ENCODE measurements at regions not wholly inside any gene's neighbourhood (a gene's known extent, or its start where the extent isn't known, plus 50 kb on each side); places are given as distances from the start of the nearest gene placed in this dataset.

DNA sequence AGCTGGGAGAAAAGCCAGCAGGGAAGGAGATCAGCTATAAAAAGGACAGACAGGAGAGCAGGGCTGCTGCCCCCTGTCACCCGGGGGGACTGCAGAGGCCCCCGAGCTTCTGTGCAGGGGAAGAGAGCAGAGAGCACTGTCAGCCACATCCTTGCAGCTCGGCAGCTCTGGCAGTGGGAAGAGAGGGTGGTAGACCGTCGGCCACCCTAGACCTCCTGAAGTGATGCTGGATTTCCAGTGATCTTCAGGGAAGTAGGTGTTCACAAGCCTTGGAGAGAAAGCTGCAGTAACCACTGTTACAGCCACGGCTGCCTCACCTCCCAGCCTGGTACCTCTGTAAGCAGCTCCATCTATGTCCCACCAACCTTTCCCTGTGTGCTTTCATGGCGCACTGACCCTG lies 134.9 kb downstream of the TFCP2L1 start:
- no peak for DNase-seq
- no peaks in the 10 kb centered on the region for H3K36me3 ChIP-seq (ENCODE audit: control insufficient read depth in 1 of 2, insufficient read depth in 2 of 2, low read depth in 1 of 2, low read length in 2 of 2)
- WGBS, result 76% methylated on average over 7 of the region's 7 CpGs

DNA sequence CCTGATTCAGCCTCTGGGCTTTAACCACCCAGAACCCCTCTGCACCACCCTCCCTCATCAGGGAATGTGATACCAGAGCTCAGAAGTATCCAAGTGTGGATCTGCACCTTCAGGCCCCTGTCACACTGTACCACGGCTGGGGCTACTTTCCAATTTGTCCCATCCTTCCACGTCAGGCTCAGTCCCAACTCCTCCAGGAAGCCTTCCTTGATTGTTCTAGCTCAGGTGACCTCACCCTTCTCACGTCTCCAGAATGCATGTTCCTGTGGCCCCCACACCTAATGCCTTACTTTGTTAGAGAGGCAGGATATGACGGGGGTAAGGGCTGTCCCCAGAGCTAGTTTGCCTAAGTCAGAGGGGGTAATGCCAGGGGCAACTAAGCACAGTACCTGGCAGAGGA lies 134.3 kb downstream of the TFCP2L1 start:
- Histone ChIP-seq H3K9ac (ENCODE audit: low read length) (no peak overlapping the region), H3K18ac (ENCODE audit: low read depth in 1 of 2, low read length in 2 of 2) (no peak overlapping the region), H3K36me3 (ENCODE audit: control insufficient read depth in 1 of 2, insufficient read depth in 2 of 2, low read depth in 1 of 2, low read length in 2 of 2) (no peaks in the 10 kb centered on the region), H3K4ac (ENCODE audit: low read depth in 1 of 2, low read length in 2 of 2) (no peak overlapping the region), H3K14ac (ENCODE audit: low read length in 2 of 2) (no peak overlapping the region), H4K91ac (ENCODE audit: low read length) (no peak overlapping the region), H2AFZ (ENCODE audit: low read depth, low read length) (no peak overlapping the region), H2AK5ac (ENCODE audit: low read length, severe bottlenecking) (no peak overlapping the region), H3K27me3 (ENCODE audit: control insufficient read depth in 1 of 2, insufficient read depth in 1 of 2, low read length in 2 of 2) (peaks cover 33 to 39% of the 10 kb centered on the region in 2 experiments), H3K4me1 (ENCODE audit: control insufficient read depth, insufficient read depth, low read depth, low read length) (no peaks in the 10 kb centered on the region), H3K9me3 (ENCODE audit: control insufficient read depth, low read length) (no peaks in the 10 kb centered on the region), H4K8ac (ENCODE audit: low read length) (no peak overlapping the region), H3K4me3 (ENCODE audit: insufficient read depth in 1 of 2, low read depth in 1 of 2, low read length in 2 of 2) (no peak overlapping the region), H2BK12ac (ENCODE audit: low read length in 2 of 2) (no peak overlapping the region), H2BK15ac (ENCODE audit: low read depth, poor library complexity, severe bottlenecking) (no peak overlapping the region), H2BK120ac (ENCODE audit: low read depth, low read length) (no peak overlapping the region), H3K27ac (ENCODE audit: low read length, poor library complexity, severe bottlenecking) (no peak overlapping the region), H3K4me2 (ENCODE audit: low read length, poor library complexity, severe bottlenecking) (no peak overlapping the region), H3K23ac (ENCODE audit: low read length in 2 of 2) (no peak overlapping the region), H3K79me1 (replicated peaks; ENCODE audit: low read length, poor library complexity, severe bottlenecking) (no peaks in the 10 kb centered on the region), H2BK5ac (ENCODE audit: low read depth, low read length, poor library complexity, severe bottlenecking) (no peak overlapping the region)
- 87% methylated on average over 3 of the region's 4 CpGs for WGBS
- DNase-seq, result no peak

More for the DNA sequence above, 134.9 kb downstream of the TFCP2L1 start:
- H3K79me1 ChIP-seq (replicated peaks; ENCODE audit: low read length, poor library complexity, severe bottlenecking), result no peaks in the 10 kb centered on the region
- H2BK5ac ChIP-seq (ENCODE audit: low read depth, low read length, poor library complexity, severe bottlenecking), result no peak overlapping the region
- H3K9me3 ChIP-seq (ENCODE audit: control insufficient read depth, low read length), result no peaks in the 10 kb centered on the region
- H2AK5ac ChIP-seq (ENCODE audit: low read length, severe bottlenecking), result no peak overlapping the region
- no peak overlapping the region for H3K23ac ChIP-seq (ENCODE audit: low read length in 2 of 2)
- H2AFZ ChIP-seq (ENCODE audit: low read depth, low read length), result no peak overlapping the region
- H3K4me2 ChIP-seq (ENCODE audit: low read length, poor library complexity, severe bottlenecking), result no peak overlapping the region
- H3K18ac ChIP-seq (ENCODE audit: low read depth in 1 of 2, low read length in 2 of 2), result no peak overlapping the region
- H2BK12ac ChIP-seq (ENCODE audit: low read length in 2 of 2), result no peak overlapping the region
- H3K14ac ChIP-seq (ENCODE audit: low read length in 2 of 2), result no peak overlapping the region
- H3K27ac ChIP-seq (ENCODE audit: low read length, poor library complexity, severe bottlenecking), result no peak overlapping the region
- H3K27me3 ChIP-seq (ENCODE audit: control insufficient read depth in 1 of 2, insufficient read depth in 1 of 2, low read length in 2 of 2), result peaks cover 33 to 39% of the 10 kb centered on the region in 2 experiments
- no peak overlapping the region for H2BK15ac ChIP-seq (ENCODE audit: low read depth, poor library complexity, severe bottlenecking)
- no peak overlapping the region for H4K91ac ChIP-seq (ENCODE audit: low read length)
- H3K4ac ChIP-seq (ENCODE audit: low read depth in 1 of 2, low read length in 2 of 2), result no peak overlapping the region
- H2BK120ac ChIP-seq (ENCODE audit: low read depth, low read length), result no peak overlapping the region
- H3K4me1 ChIP-seq (ENCODE audit: control insufficient read depth, insufficient read depth, low read depth, low read length), result no peaks in the 10 kb centered on the region
- no peak overlapping the region for H3K4me3 ChIP-seq (ENCODE audit: insufficient read depth in 1 of 2, low read depth in 1 of 2, low read length in 2 of 2)
- no peak overlapping the region for H4K8ac ChIP-seq (ENCODE audit: low read length)
- no peak overlapping the region for H3K9ac ChIP-seq (ENCODE audit: low read length)

- Histone ChIP-seq H3K4ac (ENCODE audit: low read depth in 1 of 2, low read length in 2 of 2) (no peak overlapping the region), H3K27ac (ENCODE audit: low read length, poor library complexity, severe bottlenecking) (no peak overlapping the region), H2AK5ac (ENCODE audit: low read length, severe bottlenecking) (no peak overlapping the region), H3K27me3 (ENCODE audit: control insufficient read depth in 1 of 2, insufficient read depth in 1 of 2, low read length in 2 of 2) (peaks cover 33 to 39% of the 10 kb centered on the region in 2 experiments), H2BK12ac (ENCODE audit: low read length in 2 of 2) (no peak overlapping the region), H2BK5ac (ENCODE audit: low read depth, low read length, poor library complexity, severe bottlenecking) (no peak overlapping the region), H4K91ac (ENCODE audit: low read length) (no peak overlapping the region), H2BK120ac (ENCODE audit: low read depth, low read length) (no peak overlapping the region), H3K36me3 (ENCODE audit: control insufficient read depth in 1 of 2, insufficient read depth in 2 of 2, low read depth in 1 of 2, low read length in 2 of 2) (no peaks in the 10 kb centered on the region), H4K8ac (ENCODE audit: low read length) (no peak overlapping the region), H2AFZ (ENCODE audit: low read depth, low read length) (no peak overlapping the region), H3K79me1 (replicated peaks; ENCODE audit: low read length, poor library complexity, severe bottlenecking) (no peaks in the 10 kb centered on the region), H3K18ac (ENCODE audit: low read depth in 1 of 2, low read length in 2 of 2) (no peak overlapping the region), H3K14ac (ENCODE audit: low read length in 2 of 2) (no peak overlapping the region), H3K4me2 (ENCODE audit: low read length, poor library complexity, severe bottlenecking) (no peak overlapping the region), H3K9me3 (ENCODE audit: control insufficient read depth, low read length) (peaks cover 4% of the 10 kb centered on the region), H3K4me1 (ENCODE audit: control insufficient read depth, insufficient read depth, low read depth, low read length) (no peaks in the 10 kb centered on the region), H3K4me3 (ENCODE audit: insufficient read depth in 1 of 2, low read depth in 1 of 2, low read length in 2 of 2) (no peak overlapping the region), H2BK15ac (ENCODE audit: low read depth, poor library complexity, severe bottlenecking) (no peak overlapping the region), H3K23ac (ENCODE audit: low read length in 2 of 2) (no peak overlapping the region), H3K9ac (ENCODE audit: low read length) (no peak overlapping the region)
- WGBS, result 84% methylated on average over 13 of the region's 14 CpGs
- no peak for DNase-seq
Observed at GRCh38 chr2:121151311-121152109, 133.5 kb downstream of the TFCP2L1 start.

- Histone ChIP-seq H3K27me3 (ENCODE audit: control insufficient read depth in 1 of 2, insufficient read depth in 1 of 2, low read length in 2 of 2) (peaks cover 29 to 33% of the 10 kb centered on the region in 2 experiments), H3K4me1 (ENCODE audit: control insufficient read depth, insufficient read depth, low read depth, low read length) (no peaks in the 10 kb centered on the region), H2BK120ac (ENCODE audit: low read depth, low read length) (no peak overlapping the region), H4K91ac (ENCODE audit: low read length) (no peak overlapping the region), H3K79me1 (replicated peaks; ENCODE audit: low read length, poor library complexity, severe bottlenecking) (no peaks in the 10 kb centered on the region), H2BK15ac (ENCODE audit: low read depth, poor library complexity, severe bottlenecking) (no peak overlapping the region), H3K18ac (ENCODE audit: low read depth in 1 of 2, low read length in 2 of 2) (no peak overlapping the region), H3K9me3 (ENCODE audit: control insufficient read depth, low read length) (peaks cover 16% of the 10 kb centered on the region), H2AK5ac (ENCODE audit: low read length, severe bottlenecking) (no peak overlapping the region), H2AFZ (ENCODE audit: low read depth, low read length) (no peak overlapping the region), H3K27ac (ENCODE audit: low read length, poor library complexity, severe bottlenecking) (no peak overlapping the region), H3K4ac (ENCODE audit: low read depth in 1 of 2, low read length in 2 of 2) (no peak overlapping the region), H3K14ac (ENCODE audit: low read length in 2 of 2) (no peak overlapping the region), H3K4me3 (ENCODE audit: insufficient read depth in 1 of 2, low read depth in 1 of 2, low read length in 2 of 2) (no peak overlapping the region), H2BK5ac (ENCODE audit: low read depth, low read length, poor library complexity, severe bottlenecking) (no peak overlapping the region), H4K8ac (ENCODE audit: low read length) (no peak overlapping the region), H3K23ac (ENCODE audit: low read length in 2 of 2) (no peak overlapping the region), H3K9ac (ENCODE audit: low read length) (no peak overlapping the region), H3K36me3 (ENCODE audit: control insufficient read depth in 1 of 2, insufficient read depth in 2 of 2, low read depth in 1 of 2, low read length in 2 of 2) (no peaks in the 10 kb centered on the region), H3K4me2 (ENCODE audit: low read length, poor library complexity, severe bottlenecking) (no peak overlapping the region), H2BK12ac (ENCODE audit: low read length in 2 of 2) (no peak overlapping the region)
- 79% methylated on average over 7 of the region's 7 CpGs for WGBS
- no peak for DNase-seq
Observed at GRCh38 chr2:121152861-121153260, 132.1 kb downstream of the TFCP2L1 start.

Measured in mesenchymal stem cell (in vitro differentiated cells and primary cell).